SK-N-SH (cell line): ENCODE measurements at regions not wholly inside any gene's neighbourhood (a gene's known extent, or its start where the extent isn't known, plus 50 kb on each side); places are given as distances from the start of the nearest gene placed in this dataset.

Experiments
- CTCF ChIA-PET: fragments of 300-600, 350-600 bp; formaldehyde crosslinking; extraction: SDS; loops from one replicate; lab custom pipeline; 2021; lab: Yijun Ruan, JAX
- POLR2A ChIA-PET: fragments of 350-600 bp; sonication (Branson Sonifier 250); formaldehyde crosslinking; extraction: SDS; loops from one replicate; lab custom pipeline; 2020; ENCODE audit warnings: antibody characterized with exemption, inconsistent platforms; lab: Yijun Ruan, JAX
- DNase-seq: peaks from one replicate; pipeline ENCODE4 v3.0.0; 2012
- H2AFZ ChIP-seq: fragments of 200-600 bp; sonication (generic); 2 replicates; pipeline ENCODE4 v1.8.1; 2016; ENCODE audit warnings: antibody characterized with exemption, mild to moderate bottlenecking, low read depth
- H3F3A ChIP-seq: fragments of 200-600 bp; sonication (generic); replicated peaks from 2 replicates; pipeline ENCODE3; 2016; ENCODE audit warnings: antibody characterized with exemption, mild to moderate bottlenecking; ENCODE audit not compliant: insufficient read depth
- H3K27ac ChIP-seq, 2 experiments: fragments of 200-500 bp in 1 of 2; fragments of 200-600 bp in 1 of 2; sonication (Bioruptor generic) in 1 of 2; sonication (generic), shearing (Covaris generic) in 1 of 2; 2 replicates each; pipeline versions ENCODE4 v1.5.1 to v1.6.1; 2014 to 2016; ENCODE audit warnings: low read depth in 2 of 2, inconsistent platforms in 1 of 2, low read length in 1 of 2, mild to moderate bottlenecking in 1 of 2, mixed read lengths in 1 of 2
- H3K27me3 ChIP-seq: fragments of 200-600 bp; sonication (generic), shearing (Covaris generic); 2 replicates; pipeline ENCODE4 v1.6.1; 2016; ENCODE audit warnings: mixed run types; ENCODE audit not compliant: insufficient read depth
- H3K36me3 ChIP-seq, 2 experiments: fragments of 200-500 bp in 1 of 2; fragments of 200-600 bp in 1 of 2; sonication (Bioruptor generic) in 1 of 2; sonication (generic) in 1 of 2; replicated peaks in 1 of 2; 2 replicates each; pipeline versions ENCODE3 to v1.5.1; 2014 to 2016; ENCODE audit warnings: low read length in 1 of 2, mild to moderate bottlenecking in 1 of 2; ENCODE audit not compliant: insufficient read depth in 2 of 2, control insufficient read depth in 1 of 2
- H3K4me1 ChIP-seq, 2 experiments: fragments of 200-500 bp in 1 of 2; fragments of 200-600 bp in 1 of 2; sonication (Bioruptor generic) in 1 of 2; sonication (generic), shearing (Covaris generic) in 1 of 2; 2 replicates each; pipeline versions ENCODE4 v1.5.1 to v1.6.1; 2014 to 2016; ENCODE audit warnings: low read depth in 1 of 2, low read length in 1 of 2, mixed run types in 1 of 2; ENCODE audit not compliant: insufficient read depth in 2 of 2, control insufficient read depth in 1 of 2
- H3K4me2 ChIP-seq: fragments of 200-600 bp; sonication (generic), shearing (Covaris generic); 2 replicates; pipeline ENCODE4 v1.6.1; 2017; ENCODE audit warnings: mixed run types
- H3K4me3 ChIP-seq, 2 experiments: fragments of 200-500 bp in 1 of 2; fragments of 200-600 bp in 1 of 2; sonication (Bioruptor generic) in 1 of 2; sonication (generic), shearing (Covaris generic) in 1 of 2; 2 replicates each; pipeline versions ENCODE4 v1.5.1 to v1.8.1; 2014 to 2016; ENCODE audit warnings: low read depth in 2 of 2, inconsistent platforms in 1 of 2, low read length in 1 of 2, mild to moderate bottlenecking in 1 of 2, mixed read lengths in 1 of 2, moderate library complexity in 1 of 2
- H3K79me2 ChIP-seq: fragments of 200-600 bp; sonication (generic); 2 replicates; pipeline ENCODE4 v1.8.1; 2017; ENCODE audit warnings: mild to moderate bottlenecking; ENCODE audit not compliant: insufficient read depth
- H3K9ac ChIP-seq: fragments of 200-600 bp; sonication (generic); 2 replicates; pipeline ENCODE4 v1.6.1; 2017; ENCODE audit warnings: mixed run types
- H3K9me2 ChIP-seq: fragments of 200-600 bp; sonication (generic); 2 replicates; pipeline ENCODE4 v1.6.1; 2017; ENCODE audit warnings: mixed run types
- H3K9me3 ChIP-seq: fragments of 200-600 bp; sonication (generic); 2 replicates; pipeline ENCODE4 v1.6.1; 2017; ENCODE audit warnings: mixed run types, mild to moderate bottlenecking, moderate library complexity
- H4K20me1 ChIP-seq: fragments of 200-600 bp; sonication (generic); 2 replicates; pipeline ENCODE4 v1.6.1; 2017; ENCODE audit warnings: mild to moderate bottlenecking, mixed run types; ENCODE audit not compliant: insufficient read depth
- CHD2 ChIP-seq: fragments of 150-350 bp; IDR thresholded peaks from 2 replicates; pipeline ENCODE4 v1.6.1; 2018; ENCODE audit warnings: low read length; ENCODE audit not compliant: partially characterized antibody
- CTCF ChIP-seq: fragments of 200-600 bp; sonication (generic); IDR thresholded peaks from 2 replicates; pipeline ENCODE4 v1.6.1; 2017; ENCODE audit warnings: antibody characterized with exemption, mild to moderate bottlenecking, moderate library complexity
- ELF1 ChIP-seq: IDR thresholded peaks from 2 replicates; pipeline ENCODE4 v1.4.0; 2012
- EZH2phosphoT487 ChIP-seq: fragments of 200-600 bp; sonication (generic); IDR thresholded peaks from 2 replicates; pipeline ENCODE4 v1.6.1; 2017; ENCODE audit warnings: low read depth, mixed run types, mild to moderate bottlenecking, antibody characterized with exemption, moderate library complexity, borderline replicate concordance
- FOXJ3 ChIP-seq: sonication (generic); formaldehyde crosslinking; IDR thresholded peaks from 2 replicates; pipeline ENCODE4 v1.5.1; 2020; ENCODE audit warnings: mild to moderate bottlenecking, missing genetic modification reagents
- GABPA ChIP-seq: IDR thresholded peaks from 2 replicates; pipeline ENCODE4 v1.4.0; 2012; ENCODE audit warnings: low read depth, mild to moderate bottlenecking
- RAD21 ChIP-seq: IDR thresholded peaks from 2 replicates; pipeline ENCODE4 v1.6.1; 2012; ENCODE audit warnings: mild to moderate bottlenecking, low read length
- REST ChIP-seq: IDR thresholded peaks from 2 replicates; pipeline ENCODE4 v1.6.1; 2012; ENCODE audit warnings: mild to moderate bottlenecking, low read depth, low read length, moderate library complexity
- RFX5 ChIP-seq: IDR thresholded peaks from 2 replicates; pipeline ENCODE4 v1.6.1; 2012; ENCODE audit warnings: mild to moderate bottlenecking, improper control_type of control experiment, low read length
- RXRA ChIP-seq: IDR thresholded peaks from 2 replicates; pipeline ENCODE4 v1.4.0; 2012; ENCODE audit warnings: low read depth, mild to moderate bottlenecking, borderline replicate concordance
- SIN3A ChIP-seq: IDR thresholded peaks from 2 replicates; pipeline ENCODE4 v1.6.1; 2012; ENCODE audit warnings: low read depth, mild to moderate bottlenecking, low read length, moderate library complexity, borderline replicate concordance
- TAF1 ChIP-seq: IDR thresholded peaks from 2 replicates; pipeline ENCODE4 v1.6.1; 2012; ENCODE audit warnings: low read depth, mild to moderate bottlenecking, low read length, moderate library complexity, borderline replicate concordance
- USF2 ChIP-seq: fragments of 150-350 bp; IDR thresholded peaks from 2 replicates; pipeline ENCODE4 v1.6.1; 2017; ENCODE audit warnings: antibody characterized with exemption, low read length, low read depth, borderline replicate concordance
- YY1 ChIP-seq: IDR thresholded peaks from 2 replicates; pipeline ENCODE4 v1.4.0; 2012; ENCODE audit warnings: low read depth, mild to moderate bottlenecking
- WGBS: methylation state at CpG from one replicate; pipeline ENCODE4 v1.1.6; 2017; ENCODE audit warnings: low lambda C conversion rate; 5-methylcytosine and 5-hydroxymethylcytosine counted together
- TF ChIP-seq, protein P1 (sequence below): IDR thresholded peaks from 2 replicates; pipeline ENCODE4; 2012
- TF ChIP-seq, protein P2 (sequence below): IDR thresholded peaks from 2 replicates; pipeline ENCODE4 v1.4.0; 2012; ENCODE audit warnings: low read depth, borderline replicate concordance
- TF ChIP-seq, protein P3 (sequence below): IDR thresholded peaks from 2 replicates; pipeline ENCODE4 v1.4.0; 2012; ENCODE audit warnings: low read depth

- H3K79me2 ChIP-seq, result no peaks in the 10 kb centered on the region
- H3K27ac ChIP-seq, result no peak overlapping the region
- no peak overlapping the region for H3K4me3 ChIP-seq
- H3F3A ChIP-seq, result no peaks in the 10 kb centered on the region
- no peaks in the 10 kb centered on the region for H3K9me2 ChIP-seq
- H3K4me1 ChIP-seq, result no peaks in the 10 kb centered on the region
- no peak overlapping the region for H2AFZ ChIP-seq
- H3K9ac ChIP-seq, result no peak overlapping the region
- H3K36me3 ChIP-seq, result no peaks in the 10 kb centered on the region
- CTCF ChIA-PET, result interaction anchor here (1.1 kb wide), 1 partner anchor 10 kb away, joined by 3 read pairs; no protein-coding TSS in a partner anchor
- no peak for DNase-seq
- H3K27me3 ChIP-seq, result no peaks in the 10 kb centered on the region
- no peak overlapping the region for H3K4me2 ChIP-seq
- TF ChIP-seq CTCF (no peak), ELF1 (no peak), GABPA (no peak), TAF1 (no peak), USF2 (no peak), REST (no peak), RAD21 (no peak), SIN3A (no peak), RFX5 (no peak)
- POLR2A ChIA-PET, result no interaction called here
- H4K20me1 ChIP-seq, result no peaks in the 10 kb centered on the region
- H3K9me3 ChIP-seq, result no peaks in the 10 kb centered on the region
- 0% methylated on average over 3 of the region's 3 CpGs for WGBS
Observed at GRCh38 chr14:87312894-87313205, 680.1 kb downstream of the GALC start.

- Histone ChIP-seq H3K4me3 (no peak overlapping the region), H2AFZ (no peak overlapping the region), H3K36me3 (no peaks in the 10 kb centered on the region), H3K9me2 (no peaks in the 10 kb centered on the region), H3K9ac (no peak overlapping the region), H3K9me3 (no peaks in the 10 kb centered on the region), H4K20me1 (no peaks in the 10 kb centered on the region), H3F3A (no peaks in the 10 kb centered on the region), H3K4me1 (no peaks in the 10 kb centered on the region), H3K79me2 (no peaks in the 10 kb centered on the region), H3K27ac (no peak overlapping the region), H3K4me2 (no peak overlapping the region), H3K27me3 (no peaks in the 10 kb centered on the region)
- ChIA-PET CTCF (interaction anchor here (1.1 kb wide), 1 partner anchor 10 kb away, joined by 3 read pairs; no protein-coding TSS in a partner anchor), POLR2A (no interaction called here)
- no peak for DNase-seq
- WGBS, result under 1% methylated on average over 7 of the region's 7 CpGs
- TF ChIP-seq CHD2 (no peak), FOXJ3 (no peak), GABPA (no peak), YY1 (no peak), RFX5 (no peak), EZH2phosphoT487 (no peak), RXRA (no peak), ELF1 (no peak)
- TF ChIP-seq, protein P1, sequence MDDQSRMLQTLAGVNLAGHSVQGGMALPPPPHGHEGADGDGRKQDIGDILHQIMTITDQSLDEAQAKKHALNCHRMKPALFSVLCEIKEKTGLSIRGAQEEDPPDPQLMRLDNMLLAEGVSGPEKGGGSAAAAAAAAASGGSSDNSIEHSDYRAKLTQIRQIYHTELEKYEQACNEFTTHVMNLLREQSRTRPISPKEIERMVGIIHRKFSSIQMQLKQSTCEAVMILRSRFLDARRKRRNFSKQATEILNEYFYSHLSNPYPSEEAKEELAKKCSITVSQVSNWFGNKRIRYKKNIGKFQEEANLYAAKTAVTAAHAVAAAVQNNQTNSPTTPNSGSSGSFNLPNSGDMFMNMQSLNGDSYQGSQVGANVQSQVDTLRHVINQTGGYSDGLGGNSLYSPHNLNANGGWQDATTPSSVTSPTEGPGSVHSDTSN, result no peak
- TF ChIP-seq, protein P2, sequence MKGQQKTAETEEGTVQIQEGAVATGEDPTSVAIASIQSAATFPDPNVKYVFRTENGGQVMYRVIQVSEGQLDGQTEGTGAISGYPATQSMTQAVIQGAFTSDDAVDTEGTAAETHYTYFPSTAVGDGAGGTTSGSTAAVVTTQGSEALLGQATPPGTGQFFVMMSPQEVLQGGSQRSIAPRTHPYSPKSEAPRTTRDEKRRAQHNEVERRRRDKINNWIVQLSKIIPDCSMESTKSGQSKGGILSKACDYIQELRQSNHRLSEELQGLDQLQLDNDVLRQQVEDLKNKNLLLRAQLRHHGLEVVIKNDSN, result no peak
- TF ChIP-seq, protein P3, sequence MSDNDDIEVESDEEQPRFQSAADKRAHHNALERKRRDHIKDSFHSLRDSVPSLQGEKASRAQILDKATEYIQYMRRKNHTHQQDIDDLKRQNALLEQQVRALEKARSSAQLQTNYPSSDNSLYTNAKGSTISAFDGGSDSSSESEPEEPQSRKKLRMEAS, result no peak
Observed at GRCh38 chr14:87312169-87312893, 680.7 kb downstream of the GALC start.
